Heart right ventricle (tissue), 16 donors: ENCODE measurements at regions not wholly inside any gene's neighbourhood (a gene's known extent, or its start where the extent isn't known, plus 50 kb on each side); places are given as distances from the start of the nearest gene placed in this dataset.
"Not testable (repeated sequence)": the region's sequence is repeated elsewhere in the genome, so short reads cannot be mapped to it uniquely, and the experiment has no call there.

Experiments used
- ATAC-seq, 8 donors: fragments of 200-7000 bp; cut with Tn5 transposase; one replicate each; pipeline ENCODE4 v1.9.1; 2020; ENCODE audit warnings: mild to moderate bottlenecking in 8 of 8, moderate library complexity in 8 of 8, moderate number of reproducible peaks in 1 of 8
- DNase-seq, 2 donors: peaks; one replicate each; pipeline ENCODE4 v3.0.0-alpha.2; 2020
- H3K27ac ChIP-seq, 10 donors: fragments of 200-600 bp; sonication (generic) in 2 of 10; one replicate each; pipeline versions ENCODE4 v1.5.0 to v1.8.0; 2020 to 2022; ENCODE audit warnings: mild to moderate bottlenecking in 3 of 10
- H3K27me3 ChIP-seq, 7 donors: fragments of 200-600 bp; one replicate each; pipeline ENCODE4 v1.8.0; 2021 to 2022; ENCODE audit warnings: mild to moderate bottlenecking in 2 of 7
- H3K36me3 ChIP-seq, 9 donors: fragments of 200-600 bp; sonication (generic) in 1 of 9; one replicate each; pipeline versions ENCODE4 v1.5.0 to v1.8.0; 2020 to 2022; ENCODE audit warnings: mild to moderate bottlenecking in 2 of 9
- H3K4me1 ChIP-seq, 9 donors: fragments of 200-600 bp; sonication (generic) in 1 of 9; one replicate each; pipeline versions ENCODE4 v1.5.0 to v1.8.0; 2020 to 2022; ENCODE audit warnings: mild to moderate bottlenecking in 4 of 9
- H3K4me3 ChIP-seq, 10 donors: fragments of 200-600 bp; sonication (generic) in 2 of 10; one replicate each; pipeline versions ENCODE4 v1.5.0 to v1.8.0; 2020 to 2022; ENCODE audit warnings: mild to moderate bottlenecking in 7 of 10, moderate library complexity in 2 of 10
- H3K9me3 ChIP-seq, 11 donors: fragments of 200-600 bp in 10 of 11; sonication (generic) in 2 of 11; one replicate each; pipeline versions ENCODE4 v1.5.0 to v1.8.0; 2013 to 2022; ENCODE audit warnings: mild to moderate bottlenecking in 2 of 11, control low read depth in 1 of 11, moderate library complexity in 1 of 11
- CTCF ChIP-seq, 9 donors: fragments of 200-600 bp; sonication (generic) in 2 of 9; IDR thresholded peaks; one replicate each; pipeline versions ENCODE4 v1.5.0 to v1.8.0; 2021 to 2022; ENCODE audit warnings: antibody characterized with exemption in 9 of 9, mild to moderate bottlenecking in 5 of 9, moderate library complexity in 1 of 9
- whole genome bisulfite sequencing, 2 donors: extraction: QIAGEN DNeasy Blood & Tissue Kit; methylation state at CpG; one replicate each; pipeline ENCODE4 v1.1.7; 2013; ENCODE audit warnings: inconsistent platforms in 1 of 2; 5-methylcytosine and 5-hydroxymethylcytosine counted together
- intact Hi-C, 10 donors: fragments of 100-400 bp; cut with DNase I; formaldehyde crosslinking; loops; one replicate each; pipeline versions ENCODE4 v1.11.1 to v1.14.2; 2022
- donor health status: Arrhythmogenic right ventricular cardiomyopathy.
- donor health status: ischemic (EF 13 %, LVEDD 7.1; RV severe dilation, severe dysfunction).
- donor health status: healthy with polysubstance abuse.
- donor health status: DM: no; HTN: yes; CAD: no.
- donor health status: DM: no; HTN: no; CAD: no.
- donor health status: ischemic (EF 25% LVEDD 6.9; RV normal size, moderate dysfunction).
- donor health status: ischemic (EF 25% LVEDD 5.7; RV mildly dilated, moderate dysfunction).
- donor health status: healthy.
- donor health status: DM: yes; HTN: yes; CAD: no.
- donor health status: Ischemic cardiomyopathy.
- donor health status: ischemic (EF 35%, LVEDD 5.7; RV mildly dilated, moderate dysfunction).
- donor health status: nonischemic (EF 11% LVEDD 7.7; RV severe dilation, severe dysfunction).
- donor health status: DM: yes; HTN: yes; CAD: no.
- donor health status: PGD.
- donor health status: ischemic (EF 29% LVEDD 5.4; RV normal size, mild dysfunction).
- donor health status: nonischemic (EF 23%, LVEDD 6.1; RV moderate dilation, normal function).

GRCh38 chr7:148514236-148514635 lies 76.3 kb upstream of the C7orf33 start:
- Histone ChIP-seq H3K4me1 (no peaks in the 10 kb centered on the region), H3K27ac (no peak overlapping the region), H3K36me3 (no peaks in the 10 kb centered on the region), H3K4me3 (no peak overlapping the region), H3K27me3 (peaks cover 0 to 21% (median 3%) of the 10 kb centered on the region in 7 donors), H3K9me3 (no peaks in the 10 kb centered on the region)
- no peak for ATAC-seq
- intact Hi-C loops: no loop called here
- TF ChIP-seq CTCF (IDR thresholded peaks at IDR 0.05): no peak
- WGBS, 2 donors: 70 to 78% methylated on average over 4 of the region's 4 CpGs
- DNase-seq: no peak

GRCh38 chr7:148515237-148515636 lies 75.3 kb upstream of the C7orf33 start:
- no peak for DNase-seq
- Histone ChIP-seq H3K27me3 (peaks cover 0 to 28% (median 6%) of the 10 kb centered on the region in 7 donors), H3K27ac (no peak overlapping the region), H3K4me3 (no peak overlapping the region), H3K4me1 (no peaks in the 10 kb centered on the region), H3K9me3 (no peaks in the 10 kb centered on the region), H3K36me3 (no peaks in the 10 kb centered on the region)
- intact Hi-C loops: no loop called here
- no peak for ATAC-seq
- TF ChIP-seq CTCF (IDR thresholded peaks at IDR 0.05): no peak
- WGBS, 2 donors: 73 to 79% methylated on average over 3 of the region's 3 CpGs

- H3K4me1 ChIP-seq: no peaks in the 10 kb centered on the region
- H3K9me3 ChIP-seq: no peaks in the 10 kb centered on the region
- no peak for TF ChIP-seq CTCF (IDR thresholded peaks at IDR 0.05)
- DNase-seq: no peak
- no peak overlapping the region for H3K27ac ChIP-seq
- 60 to 65% methylated on average over 6 of the region's 6 CpGs for WGBS, 2 donors
- H3K27me3 ChIP-seq: peaks cover 0 to 35% (median 13%) of the 10 kb centered on the region in 7 donors
- no peak for ATAC-seq
- H3K36me3 ChIP-seq: no peaks in the 10 kb centered on the region
- intact Hi-C loops: no loop called here
- no peak overlapping the region for H3K4me3 ChIP-seq
These were observed 74.6 kb upstream of the C7orf33 start for GRCh38 chr7:148515728-148516695.

- H3K36me3 ChIP-seq, DNase-seq, H3K9me3 ChIP-seq, H3K4me1 ChIP-seq, intact Hi-C loops, H3K27ac ChIP-seq, H3K4me3 ChIP-seq, ATAC-seq: not testable (repeated sequence)
- WGBS, 2 donors: 46 to 62% methylated on average over 4 of the region's 4 CpGs
- peaks cover 0 to 41% (median 24%) of the 10 kb centered on the region in 7 donors for H3K27me3 ChIP-seq
These were observed 71.2 kb upstream of the C7orf33 start for GRCh38 chr7:148519386-148519785.

GRCh38 chr7:148521271-148521670 lies 69.3 kb upstream of the C7orf33 start:
- no peaks in the 10 kb centered on the region for H3K9me3 ChIP-seq
- no peak overlapping the region for H3K27ac ChIP-seq
- intact Hi-C loops: loop anchor here in 1 of 10 donors (10.0 kb wide), 1 partner anchor 256 kb away; no protein-coding TSS in a partner anchor
- DNase-seq (no peak), ATAC-seq (no peak)
- no peaks in the 10 kb centered on the region for H3K36me3 ChIP-seq
- TF ChIP-seq CTCF (IDR thresholded peaks at IDR 0.05): no peak
- H3K4me1 ChIP-seq: no peaks in the 10 kb centered on the region
- peaks cover 0 to 51% (median 24%) of the 10 kb centered on the region in 7 donors for H3K27me3 ChIP-seq
- WGBS, 2 donors: 74 to 79% methylated on average over 7 of the region's 7 CpGs
- H3K4me3 ChIP-seq: no peak overlapping the region
